NB4 (cell line): ENCODE measurements at regions not wholly inside any gene's neighbourhood (a gene's known extent, or its start where the extent isn't known, plus 50 kb on each side); places are given as distances from the start of the nearest gene placed in this dataset.

Experiments
- DNase-seq: peaks from one replicate; pipeline ENCODE4 v3.0.0; 2010; ENCODE audit warnings: low read depth
- H3K4me3 ChIP-seq: one replicate; pipeline ENCODE4 v1.5.1; 2011; ENCODE audit warnings: mild to moderate bottlenecking, low read depth, low read length, moderate library complexity
- MYC ChIP-seq: IDR thresholded peaks from 2 replicates; pipeline ENCODE4 v1.6.1; 2011; ENCODE audit warnings: low read depth, low read length
- POLR2A ChIP-seq: IDR thresholded peaks from 2 replicates; pipeline ENCODE4 v1.6.1; 2011; ENCODE audit warnings: mild to moderate bottlenecking; ENCODE audit not compliant: insufficient read length; ENCODE audit errors: extremely low read depth
- TF ChIP-seq, protein P1 (sequence below): IDR thresholded peaks from 2 replicates; pipeline ENCODE4 v1.6.1; 2011; ENCODE audit warnings: low read depth, low read length
- TF ChIP-seq, protein P2 (sequence below): IDR thresholded peaks from one replicate; pipeline ENCODE4 v1.5.1; 2012; ENCODE audit warnings: low read depth, low read length

DNA sequence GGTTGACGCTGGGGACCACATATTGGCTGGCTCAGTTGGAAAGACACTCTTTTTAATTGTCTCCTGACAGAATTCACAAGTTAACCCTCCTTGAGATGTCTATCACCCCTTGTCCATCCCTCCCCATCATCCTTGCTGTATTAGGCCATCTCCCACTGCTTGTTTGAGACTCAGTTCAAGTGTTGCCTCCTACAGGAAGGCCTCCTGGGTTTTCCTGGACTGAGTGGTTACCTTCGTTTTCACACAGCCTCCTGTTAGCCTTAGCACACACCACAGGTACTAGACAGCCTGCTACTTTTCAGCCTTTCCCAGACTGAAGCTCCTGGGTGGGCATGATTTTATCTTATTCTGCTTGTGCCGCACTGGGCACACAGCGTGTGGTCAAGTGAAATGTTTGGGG lies 145.3 kb upstream of the STX18 start:
- no peak for DNase-seq
- H3K4me3 ChIP-seq: no peak overlapping the region
- TF ChIP-seq POLR2A: no peak
- no peak for TF ChIP-seq MYC
- TF ChIP-seq, protein P1, sequence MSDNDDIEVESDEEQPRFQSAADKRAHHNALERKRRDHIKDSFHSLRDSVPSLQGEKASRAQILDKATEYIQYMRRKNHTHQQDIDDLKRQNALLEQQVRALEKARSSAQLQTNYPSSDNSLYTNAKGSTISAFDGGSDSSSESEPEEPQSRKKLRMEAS: no peak
- TF ChIP-seq, protein P2, sequence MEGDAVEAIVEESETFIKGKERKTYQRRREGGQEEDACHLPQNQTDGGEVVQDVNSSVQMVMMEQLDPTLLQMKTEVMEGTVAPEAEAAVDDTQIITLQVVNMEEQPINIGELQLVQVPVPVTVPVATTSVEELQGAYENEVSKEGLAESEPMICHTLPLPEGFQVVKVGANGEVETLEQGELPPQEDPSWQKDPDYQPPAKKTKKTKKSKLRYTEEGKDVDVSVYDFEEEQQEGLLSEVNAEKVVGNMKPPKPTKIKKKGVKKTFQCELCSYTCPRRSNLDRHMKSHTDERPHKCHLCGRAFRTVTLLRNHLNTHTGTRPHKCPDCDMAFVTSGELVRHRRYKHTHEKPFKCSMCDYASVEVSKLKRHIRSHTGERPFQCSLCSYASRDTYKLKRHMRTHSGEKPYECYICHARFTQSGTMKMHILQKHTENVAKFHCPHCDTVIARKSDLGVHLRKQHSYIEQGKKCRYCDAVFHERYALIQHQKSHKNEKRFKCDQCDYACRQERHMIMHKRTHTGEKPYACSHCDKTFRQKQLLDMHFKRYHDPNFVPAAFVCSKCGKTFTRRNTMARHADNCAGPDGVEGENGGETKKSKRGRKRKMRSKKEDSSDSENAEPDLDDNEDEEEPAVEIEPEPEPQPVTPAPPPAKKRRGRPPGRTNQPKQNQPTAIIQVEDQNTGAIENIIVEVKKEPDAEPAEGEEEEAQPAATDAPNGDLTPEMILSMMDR: no peak

DNA sequence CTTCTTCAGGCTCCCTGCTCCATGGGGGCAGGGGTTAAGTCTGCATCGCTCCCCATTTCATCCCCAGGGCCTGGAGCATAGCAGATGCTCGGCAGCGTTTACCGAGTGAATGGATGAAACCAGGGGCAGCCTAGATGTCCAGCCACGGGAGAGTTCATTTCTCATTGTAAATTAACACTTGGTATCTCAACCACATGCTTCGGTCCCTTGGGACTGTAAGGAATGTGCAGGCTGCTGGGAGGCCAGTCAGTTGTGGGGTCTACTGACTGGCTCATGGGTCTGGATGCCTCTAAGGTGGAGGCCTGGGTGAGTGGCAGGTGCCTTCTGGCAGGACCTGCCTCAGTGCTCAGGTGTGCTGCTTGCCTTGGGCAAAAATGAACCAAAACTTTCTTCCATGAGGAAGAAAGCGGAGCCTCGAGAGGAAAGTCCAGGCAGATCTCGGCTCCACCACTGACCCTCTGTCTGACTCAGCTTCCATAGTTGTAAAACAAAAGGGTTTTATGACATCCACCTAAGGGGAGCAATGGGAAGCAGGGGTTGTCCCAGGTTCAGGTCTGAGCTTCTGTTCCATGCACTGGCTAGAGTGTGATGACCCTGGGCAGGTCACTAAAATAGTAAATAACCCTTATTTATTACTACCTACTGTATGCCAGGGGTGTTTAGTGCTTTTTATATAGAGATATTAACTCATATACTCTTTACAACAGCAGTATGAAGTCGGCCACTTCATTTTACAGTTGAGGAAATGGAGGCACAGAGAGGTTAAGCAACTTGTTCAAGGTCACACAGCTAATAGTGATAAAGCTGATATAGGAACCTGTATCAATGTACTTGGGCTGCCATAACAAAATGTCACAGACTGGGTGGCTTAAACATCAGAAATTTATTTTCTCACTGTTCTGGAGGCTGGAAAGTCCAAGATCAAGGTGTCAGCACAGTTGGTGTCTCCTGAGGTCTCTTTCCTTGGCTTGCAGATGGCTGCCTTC lies 144.3 kb upstream of the STX18 start:
- no peak overlapping the region for H3K4me3 ChIP-seq
- no peak for DNase-seq
- TF ChIP-seq POLR2A (no peak), MYC (no peak)
- TF ChIP-seq, protein P2: no peak
- TF ChIP-seq, protein P1: no peak

DNA sequence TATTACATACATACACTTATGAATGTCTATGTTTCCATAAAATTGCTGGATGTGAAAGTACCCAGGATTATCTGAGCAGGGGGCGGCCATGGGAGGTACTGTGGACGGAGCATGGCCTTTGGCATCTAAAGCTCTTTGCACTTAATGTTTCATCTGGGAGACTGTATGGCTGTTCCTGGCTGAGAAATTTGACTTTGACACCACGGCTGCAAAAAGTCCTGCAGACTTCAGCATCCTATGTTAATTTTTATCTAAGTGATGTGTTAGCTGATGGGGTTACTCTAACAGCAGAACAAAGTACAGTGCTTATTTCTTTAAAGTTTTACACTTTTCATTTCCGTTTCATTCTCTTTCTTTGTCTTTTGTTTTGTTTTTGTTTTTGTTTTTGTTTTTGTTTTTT lies 139.8 kb upstream of the STX18 start:
- H3K4me3 ChIP-seq: no peak overlapping the region
- no peak for DNase-seq
- TF ChIP-seq, protein P1: no peak
- TF ChIP-seq MYC: no peak
- no peak for TF ChIP-seq POLR2A
- TF ChIP-seq, protein P2: no peak

DNA sequence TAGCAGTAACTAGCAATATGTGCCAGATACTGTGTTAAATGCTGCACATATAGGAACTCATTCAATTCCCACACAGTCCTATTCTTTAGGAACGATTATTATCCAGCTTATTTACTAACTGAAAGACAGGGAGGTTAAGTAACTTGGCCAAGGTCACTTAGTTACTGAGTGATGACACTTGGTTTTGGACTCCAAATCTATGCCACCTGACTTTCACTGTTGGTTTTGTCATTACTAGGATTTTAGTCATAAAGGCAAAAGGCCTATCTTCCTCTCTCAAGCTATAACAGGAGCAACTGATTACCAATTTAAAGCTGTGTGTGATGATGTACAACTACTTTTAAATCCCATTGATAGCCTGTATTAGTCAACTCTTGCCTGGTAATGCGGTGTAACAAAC lies 138.9 kb upstream of the STX18 start:
- TF ChIP-seq POLR2A: no peak
- TF ChIP-seq MYC: no peak
- TF ChIP-seq, protein P2: no peak
- TF ChIP-seq, protein P1: no peak
- DNase-seq: no peak
- no peak overlapping the region for H3K4me3 ChIP-seq

DNA sequence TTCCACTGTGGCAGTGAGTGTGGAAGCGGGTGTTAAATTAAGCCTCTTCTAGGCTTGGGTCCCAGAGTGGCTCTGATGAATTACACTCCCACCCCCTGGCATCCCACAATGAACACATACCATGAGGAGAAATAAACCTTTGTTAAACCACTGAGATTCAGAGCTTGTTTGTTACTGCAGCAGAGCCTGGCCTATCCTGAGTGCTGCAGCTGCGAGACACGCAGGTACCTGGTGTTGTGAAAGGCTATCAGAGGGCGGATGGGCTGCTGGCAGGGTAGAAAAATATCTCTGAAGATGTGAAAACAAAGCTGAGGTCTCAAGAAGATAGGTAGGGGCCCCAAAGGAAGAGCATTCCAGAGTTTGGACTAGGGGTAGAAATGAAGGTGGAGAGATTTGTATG lies 138.4 kb upstream of the STX18 start:
- no peak overlapping the region for H3K4me3 ChIP-seq
- DNase-seq: no peak
- TF ChIP-seq, protein P1: no peak
- TF ChIP-seq, protein P2: no peak
- TF ChIP-seq POLR2A (no peak), MYC (no peak)
